ENCODE measurements at regions not wholly inside any gene's neighbourhood (a gene's known extent, or its start where the extent isn't known, plus 50 kb on each side); places are given as distances from the start of the nearest gene placed in this dataset.
A peak's percentile ranks its signal among the peaks of the same experiment; 100 is the strongest.

- DNase-seq (ENCODE audit: low read depth in 2 of 2) = no peak
- H3K4me3 ChIP-seq (replicated peaks in 1 of 2; ENCODE audit: low read depth in 2 of 2, low read length in 2 of 2) = no peak overlapping the region
- no peak for TF ChIP-seq CTCF (IDR thresholded peaks at IDR 0.05; ENCODE audit: low read depth, low read length)
These were observed 77.0 kb upstream of the DPH5 start for GRCh38 chr1:101102426-101103156.

GRCh38 chr1:101101360-101101759 lies 75.8 kb upstream of the DPH5 start:
- no peak overlapping the region for H3K4me3 ChIP-seq (replicated peaks in 1 of 2; ENCODE audit: low read depth in 2 of 2, low read length in 2 of 2)

GRCh38 chr1:101100674-101101073 lies 75.1 kb upstream of the DPH5 start:
- H3K4me3 ChIP-seq (replicated peaks in 1 of 2; ENCODE audit: low read depth in 2 of 2, low read length in 2 of 2) = no peak overlapping the region
- no peak for DNase-seq (ENCODE audit: low read depth in 2 of 2)
- no peak for TF ChIP-seq CTCF (IDR thresholded peaks at IDR 0.05; ENCODE audit: low read depth, low read length)

More at GRCh38 chr1:101101360-101101759, 75.8 kb upstream of the DPH5 start:
- no peak for TF ChIP-seq CTCF (IDR thresholded peaks at IDR 0.05; ENCODE audit: low read depth, low read length)
- DNase-seq (ENCODE audit: low read depth in 2 of 2) = peak; percentile 27 to 48

GRCh38 chr1:101098907-101099306 lies 73.3 kb upstream of the DPH5 start:
- DNase-seq (ENCODE audit: low read depth in 2 of 2) = no peak
- H3K4me3 ChIP-seq (replicated peaks in 1 of 2; ENCODE audit: low read depth in 2 of 2, low read length in 2 of 2) = no peak overlapping the region
- no peak for TF ChIP-seq CTCF (IDR thresholded peaks at IDR 0.05; ENCODE audit: low read depth, low read length)

- no peak for DNase-seq (ENCODE audit: low read depth in 2 of 2)
- TF ChIP-seq CTCF (IDR thresholded peaks at IDR 0.05; ENCODE audit: low read depth, low read length) = no peak
- H3K4me3 ChIP-seq (replicated peaks in 1 of 2; ENCODE audit: low read depth in 2 of 2, low read length in 2 of 2) = no peak overlapping the region
These were observed 72.7 kb upstream of the DPH5 start for GRCh38 chr1:101098327-101098726.

- no peak overlapping the region for H3K4me3 ChIP-seq (replicated peaks in 1 of 2; ENCODE audit: low read depth in 2 of 2, low read length in 2 of 2)
- DNase-seq (ENCODE audit: low read depth in 2 of 2) = no peak
- TF ChIP-seq CTCF (IDR thresholded peaks at IDR 0.05; ENCODE audit: low read depth, low read length) = no peak
These were observed 64.2 kb upstream of the DPH5 start for GRCh38 chr1:101089613-101090338.
